HEK293 (cell line): ENCODE measurements at regions not wholly inside any gene's neighbourhood (a gene's known extent, or its start where the extent isn't known, plus 50 kb on each side); places are given as distances from the start of the nearest gene placed in this dataset.

ENCODE experiments used
- CTCF ChIA-PET: fragments of 350-600 bp; formaldehyde crosslinking; extraction: SDS; loops from one replicate; lab custom pipeline; 2021; ENCODE audit warnings: antibody characterized with exemption; lab: Yijun Ruan, JAX
- POLR2A ChIA-PET: fragments of 300-600 bp; formaldehyde crosslinking; extraction: SDS; loops from one replicate; lab custom pipeline; 2020; ENCODE audit warnings: antibody characterized with exemption, inconsistent platforms; lab: Yijun Ruan, JAX
- H3K27ac ChIP-seq: fragments of 200-500 bp; sonication (Bioruptor generic); 2 replicates; pipeline ENCODE4 v1.5.1; 2014; ENCODE audit warnings: low read depth, low read length, control low read depth, inconsistent platforms; ENCODE audit errors: extremely low read depth
- H3K36me3 ChIP-seq, 2 experiments: fragments of 200-500 bp in 1 of 2; sonication (Bioruptor generic) in 1 of 2; 1 replicate in 1 of 2; 2 replicates in 1 of 2; pipeline ENCODE4 v1.5.1; 2014 to 2017; ENCODE audit warnings: inconsistent platforms in 2 of 2, low read length in 2 of 2; ENCODE audit not compliant: control insufficient read depth in 2 of 2, insufficient read depth in 1 of 2
- H3K4me1 ChIP-seq: fragments of 200-500 bp; sonication (Bioruptor generic); 2 replicates; pipeline ENCODE4 v1.5.1; 2014; ENCODE audit warnings: mild to moderate bottlenecking, low read length, inconsistent platforms; ENCODE audit not compliant: control insufficient read depth, insufficient read depth
- H3K4me3 ChIP-seq: 2 replicates; pipeline ENCODE4 v1.5.1; 2011; ENCODE audit warnings: low read depth, mild to moderate bottlenecking, control low read depth, low read length, moderate library complexity
- H3K9me3 ChIP-seq: fragments of 200-500 bp; sonication (Bioruptor generic); 2 replicates; pipeline ENCODE4 v1.5.1; 2014; ENCODE audit warnings: low read depth, low read length, inconsistent platforms; ENCODE audit not compliant: control insufficient read depth, insufficient read depth
- KLF8 ChIP-seq: fragments of 450-650 bp; formaldehyde crosslinking; IDR thresholded peaks from 2 replicates; pipeline ENCODE4 v1.5.1; 2016; ENCODE audit warnings: missing biosample characterization, missing genetic modification characterization
- MEIS1 ChIP-seq: sonication (generic); formaldehyde crosslinking; IDR thresholded peaks from 2 replicates; pipeline ENCODE4 v1.8.1; 2022; ENCODE audit warnings: missing genetic modification reagents, mild to moderate bottlenecking, borderline replicate concordance
- SALL2 ChIP-seq: fragments of 450-650 bp; formaldehyde crosslinking; IDR thresholded peaks from 2 replicates; pipeline ENCODE4 v1.5.0; 2017; ENCODE audit warnings: missing biosample characterization, mild to moderate bottlenecking, missing genetic modification characterization, borderline replicate concordance
- ZBTB17 ChIP-seq: fragments of 450-650 bp; formaldehyde crosslinking; IDR thresholded peaks from 2 replicates; pipeline ENCODE4 v1.5.1; 2016; ENCODE audit warnings: missing biosample characterization, missing genetic modification characterization
- ZBTB20 ChIP-seq: fragments of 450-650 bp; formaldehyde crosslinking; IDR thresholded peaks from 2 replicates; pipeline ENCODE4 v1.5.1; 2016; ENCODE audit warnings: missing biosample characterization, missing genetic modification characterization
- ZEB2 ChIP-seq: fragments of 450-650 bp; formaldehyde crosslinking; IDR thresholded peaks from 2 replicates; pipeline ENCODE4 v1.5.1; 2016; ENCODE audit warnings: missing biosample characterization, missing genetic modification characterization
- ZNF211 ChIP-seq: fragments of 450-650 bp; formaldehyde crosslinking; IDR thresholded peaks from 2 replicates; pipeline ENCODE4 v1.5.1; 2016; ENCODE audit warnings: low read depth, missing biosample characterization, missing genetic modification characterization
- ZNF394 ChIP-seq: fragments of 450-650 bp; formaldehyde crosslinking; IDR thresholded peaks from 2 replicates; pipeline ENCODE4 v1.5.1; 2016; ENCODE audit warnings: missing biosample characterization, missing genetic modification characterization, mild to moderate bottlenecking, moderate library complexity, borderline replicate concordance
- ZNF426 ChIP-seq: fragments of 450-650 bp; formaldehyde crosslinking; IDR thresholded peaks from 2 replicates; pipeline ENCODE4 v1.5.1; 2017; ENCODE audit warnings: missing biosample characterization, missing genetic modification characterization, mild to moderate bottlenecking, inconsistent platforms, moderate library complexity
- ZNF548 ChIP-seq: fragments of 450-650 bp; formaldehyde crosslinking; IDR thresholded peaks from 2 replicates; pipeline ENCODE4 v1.5.1; 2016; ENCODE audit warnings: missing biosample characterization, missing genetic modification characterization
- ZNF654 ChIP-seq: fragments of 450-650 bp; formaldehyde crosslinking; IDR thresholded peaks from 2 replicates; pipeline ENCODE4 v1.5.1; 2016; ENCODE audit warnings: low read depth, missing biosample characterization, missing genetic modification characterization
- ZNF660 ChIP-seq: fragments of 450-650 bp; IDR thresholded peaks from 2 replicates; pipeline ENCODE4 v1.5.1; 2018; ENCODE audit warnings: missing biosample characterization, mild to moderate bottlenecking, missing genetic modification characterization
- ZNF777 ChIP-seq: fragments of 450-650 bp; formaldehyde crosslinking; IDR thresholded peaks from 2 replicates; pipeline ENCODE4 v1.5.1; 2017; ENCODE audit warnings: missing biosample characterization, missing genetic modification characterization, borderline replicate concordance
- ZSCAN30 ChIP-seq: fragments of 450-650 bp; IDR thresholded peaks from 2 replicates; pipeline ENCODE4 v1.5.1; 2018; ENCODE audit warnings: missing biosample characterization, mild to moderate bottlenecking, missing genetic modification characterization, moderate library complexity
- TF ChIP-seq, protein P1 (sequence below): fragments of 450-650 bp; formaldehyde crosslinking; IDR thresholded peaks from 2 replicates; pipeline ENCODE4 v1.5.1; 2016; ENCODE audit warnings: missing biosample characterization, missing genetic modification characterization, borderline replicate concordance
- TF ChIP-seq, protein P2 (sequence below): fragments of 450-650 bp; formaldehyde crosslinking; optimal IDR thresholded peaks from 2 replicates; pipeline ENCODE3; 2016; ENCODE audit warnings: missing biosample characterization, mild to moderate bottlenecking, missing genetic modification characterization
- TF ChIP-seq, protein P3 (sequence below): fragments of 450-650 bp; formaldehyde crosslinking; IDR thresholded peaks from 2 replicates; pipeline ENCODE4 v1.5.1; 2017; ENCODE audit warnings: missing biosample characterization, missing genetic modification characterization
- TF ChIP-seq, protein P4 (sequence below): fragments of 450-650 bp; formaldehyde crosslinking; IDR thresholded peaks from 2 replicates; pipeline ENCODE4 v1.5.1; 2016; ENCODE audit warnings: missing biosample characterization, missing genetic modification characterization, borderline replicate concordance
- TF ChIP-seq, protein P5 (sequence below): fragments of 450-650 bp; IDR thresholded peaks from 2 replicates; pipeline ENCODE4 v1.5.1; 2018; ENCODE audit warnings: missing biosample characterization, missing genetic modification characterization

DNA sequence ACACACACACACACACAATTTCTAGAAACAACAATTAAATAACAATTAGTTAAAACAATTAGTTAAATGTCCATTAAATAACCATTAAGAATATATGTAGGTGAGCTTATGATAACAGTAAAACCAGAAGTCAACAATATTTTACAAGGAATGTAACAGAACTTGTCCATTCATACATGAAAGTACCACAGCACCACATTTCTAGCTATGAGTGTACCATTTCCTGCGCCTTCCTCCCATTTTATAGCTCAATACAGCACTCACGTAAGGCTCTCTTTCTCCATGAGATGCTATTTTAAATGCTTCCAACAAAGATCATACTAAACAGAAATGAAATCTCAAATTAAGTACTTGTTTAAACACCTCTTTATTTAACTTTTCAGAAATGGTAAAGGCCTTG is 367.3 kb upstream of the ZWINT start:
- no peak for TF ChIP-seq ZNF394 (tag by site-specific recombination)
- TF ChIP-seq, protein P1, sequence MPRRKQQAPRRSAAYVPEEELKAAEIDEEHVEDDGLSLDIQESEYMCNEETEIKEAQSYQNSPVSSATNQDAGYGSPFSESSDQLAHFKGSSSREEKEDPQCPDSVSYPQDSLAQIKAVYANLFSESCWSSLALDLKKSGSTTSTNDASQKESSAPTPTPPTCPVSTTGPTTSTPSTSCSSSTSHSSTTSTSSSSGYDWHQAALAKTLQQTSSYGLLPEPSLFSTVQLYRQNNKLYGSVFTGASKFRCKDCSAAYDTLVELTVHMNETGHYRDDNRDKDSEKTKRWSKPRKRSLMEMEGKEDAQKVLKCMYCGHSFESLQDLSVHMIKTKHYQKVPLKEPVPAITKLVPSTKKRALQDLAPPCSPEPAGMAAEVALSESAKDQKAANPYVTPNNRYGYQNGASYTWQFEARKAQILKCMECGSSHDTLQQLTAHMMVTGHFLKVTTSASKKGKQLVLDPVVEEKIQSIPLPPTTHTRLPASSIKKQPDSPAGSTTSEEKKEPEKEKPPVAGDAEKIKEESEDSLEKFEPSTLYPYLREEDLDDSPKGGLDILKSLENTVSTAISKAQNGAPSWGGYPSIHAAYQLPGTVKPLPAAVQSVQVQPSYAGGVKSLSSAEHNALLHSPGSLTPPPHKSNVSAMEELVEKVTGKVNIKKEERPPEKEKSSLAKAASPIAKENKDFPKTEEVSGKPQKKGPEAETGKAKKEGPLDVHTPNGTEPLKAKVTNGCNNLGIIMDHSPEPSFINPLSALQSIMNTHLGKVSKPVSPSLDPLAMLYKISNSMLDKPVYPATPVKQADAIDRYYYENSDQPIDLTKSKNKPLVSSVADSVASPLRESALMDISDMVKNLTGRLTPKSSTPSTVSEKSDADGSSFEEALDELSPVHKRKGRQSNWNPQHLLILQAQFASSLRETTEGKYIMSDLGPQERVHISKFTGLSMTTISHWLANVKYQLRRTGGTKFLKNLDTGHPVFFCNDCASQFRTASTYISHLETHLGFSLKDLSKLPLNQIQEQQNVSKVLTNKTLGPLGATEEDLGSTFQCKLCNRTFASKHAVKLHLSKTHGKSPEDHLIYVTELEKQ (tag by site-specific recombination), result no peak
- TF ChIP-seq, protein P2, sequence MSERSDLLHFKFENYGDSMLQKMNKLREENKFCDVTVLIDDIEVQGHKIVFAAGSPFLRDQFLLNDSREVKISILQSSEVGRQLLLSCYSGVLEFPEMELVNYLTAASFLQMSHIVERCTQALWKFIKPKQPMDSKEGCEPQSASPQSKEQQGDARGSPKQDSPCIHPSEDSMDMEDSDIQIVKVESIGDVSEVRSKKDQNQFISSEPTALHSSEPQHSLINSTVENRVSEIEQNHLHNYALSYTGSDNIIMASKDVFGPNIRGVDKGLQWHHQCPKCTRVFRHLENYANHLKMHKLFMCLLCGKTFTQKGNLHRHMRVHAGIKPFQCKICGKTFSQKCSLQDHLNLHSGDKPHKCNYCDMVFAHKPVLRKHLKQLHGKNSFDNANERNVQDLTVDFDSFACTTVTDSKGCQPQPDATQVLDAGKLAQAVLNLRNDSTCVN (tag by site-specific recombination), result no peak
- no peak overlapping the region for H3K4me3 ChIP-seq
- no peaks in the 10 kb centered on the region for H3K36me3 ChIP-seq
- no peak overlapping the region for H3K27ac ChIP-seq
- ChIA-PET CTCF (no interaction called here), POLR2A (no interaction called here)
- H3K4me1 ChIP-seq, result no peaks in the 10 kb centered on the region
- H3K9me3 ChIP-seq, result no peaks in the 10 kb centered on the region

DNA sequence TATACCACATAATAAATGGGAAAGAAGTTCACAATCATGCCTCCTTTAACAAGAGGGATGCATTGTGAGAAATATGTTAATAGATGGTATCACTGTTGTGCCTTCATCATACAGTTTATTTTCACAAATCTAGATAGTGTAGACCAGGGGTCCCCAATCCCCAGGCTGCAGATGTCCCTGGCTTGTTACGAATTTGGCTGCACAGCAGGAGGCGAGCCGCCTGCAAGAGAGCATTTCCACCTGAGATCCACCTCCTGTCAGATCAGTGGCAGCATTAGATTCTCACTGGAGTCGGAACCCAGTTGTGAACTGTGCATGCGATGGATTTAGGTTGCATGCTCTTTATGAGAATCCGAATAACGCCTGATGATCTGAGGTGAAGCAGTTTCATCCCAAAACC is 361.9 kb upstream of the ZWINT start:
- POLR2A ChIA-PET, result no interaction called here
- TF ChIP-seq, protein P3, sequence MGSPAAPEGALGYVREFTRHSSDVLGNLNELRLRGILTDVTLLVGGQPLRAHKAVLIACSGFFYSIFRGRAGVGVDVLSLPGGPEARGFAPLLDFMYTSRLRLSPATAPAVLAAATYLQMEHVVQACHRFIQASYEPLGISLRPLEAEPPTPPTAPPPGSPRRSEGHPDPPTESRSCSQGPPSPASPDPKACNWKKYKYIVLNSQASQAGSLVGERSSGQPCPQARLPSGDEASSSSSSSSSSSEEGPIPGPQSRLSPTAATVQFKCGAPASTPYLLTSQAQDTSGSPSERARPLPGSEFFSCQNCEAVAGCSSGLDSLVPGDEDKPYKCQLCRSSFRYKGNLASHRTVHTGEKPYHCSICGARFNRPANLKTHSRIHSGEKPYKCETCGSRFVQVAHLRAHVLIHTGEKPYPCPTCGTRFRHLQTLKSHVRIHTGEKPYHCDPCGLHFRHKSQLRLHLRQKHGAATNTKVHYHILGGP, result no peak
- no peak for TF ChIP-seq ZNF548 (tag by site-specific recombination)
- TF ChIP-seq ZNF654, result no peak
- TF ChIP-seq KLF8 (tag by site-specific recombination), result no peak
- TF ChIP-seq ZNF426, result no peak
- TF ChIP-seq ZBTB17 (tag by site-specific recombination), result no peak
- TF ChIP-seq MEIS1 (CRISPR knock-in tag), result no peak
- no peak for TF ChIP-seq ZSCAN30 (tag by site-specific recombination)
- no peak for TF ChIP-seq ZBTB20 (tag by site-specific recombination)
- no peak for TF ChIP-seq ZNF660
- TF ChIP-seq SALL2 (tag by site-specific recombination), result no peak
- no peak for TF ChIP-seq ZNF777 (tag by site-specific recombination)
- H3K36me3 ChIP-seq, result no peaks in the 10 kb centered on the region
- H3K9me3 ChIP-seq, result no peaks in the 10 kb centered on the region
- no peak overlapping the region for H3K4me3 ChIP-seq
- CTCF ChIA-PET, result no interaction called here
- no peaks in the 10 kb centered on the region for H3K4me1 ChIP-seq
- no peak overlapping the region for H3K27ac ChIP-seq

DNA sequence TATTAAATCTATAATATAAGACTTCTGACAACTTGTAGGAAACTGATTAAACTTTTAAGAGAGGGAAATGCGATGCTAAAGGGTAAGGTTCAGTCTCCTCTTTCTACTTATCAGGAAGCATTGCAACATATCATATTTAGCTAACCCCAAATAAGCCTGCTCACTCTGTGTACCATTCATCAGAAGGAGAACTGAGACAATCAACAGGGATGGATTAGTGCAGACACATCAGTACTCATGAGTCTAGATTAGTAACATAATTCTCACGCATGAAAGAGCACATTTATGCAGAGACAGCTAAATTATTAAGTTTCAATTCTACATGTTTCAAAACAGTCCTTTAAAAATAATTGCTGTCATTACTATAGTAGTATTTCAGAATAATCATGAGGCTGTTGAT is 354.2 kb upstream of the ZWINT start:
- Histone ChIP-seq H3K36me3 (no peaks in the 10 kb centered on the region), H3K27ac (no peak overlapping the region), H3K4me1 (no peaks in the 10 kb centered on the region), H3K9me3 (no peaks in the 10 kb centered on the region), H3K4me3 (no peak overlapping the region)
- ChIA-PET CTCF (no interaction called here), POLR2A (no interaction called here)
- TF ChIP-seq ZNF211 (no peak), ZEB2 (no peak)
- TF ChIP-seq, protein P4, sequence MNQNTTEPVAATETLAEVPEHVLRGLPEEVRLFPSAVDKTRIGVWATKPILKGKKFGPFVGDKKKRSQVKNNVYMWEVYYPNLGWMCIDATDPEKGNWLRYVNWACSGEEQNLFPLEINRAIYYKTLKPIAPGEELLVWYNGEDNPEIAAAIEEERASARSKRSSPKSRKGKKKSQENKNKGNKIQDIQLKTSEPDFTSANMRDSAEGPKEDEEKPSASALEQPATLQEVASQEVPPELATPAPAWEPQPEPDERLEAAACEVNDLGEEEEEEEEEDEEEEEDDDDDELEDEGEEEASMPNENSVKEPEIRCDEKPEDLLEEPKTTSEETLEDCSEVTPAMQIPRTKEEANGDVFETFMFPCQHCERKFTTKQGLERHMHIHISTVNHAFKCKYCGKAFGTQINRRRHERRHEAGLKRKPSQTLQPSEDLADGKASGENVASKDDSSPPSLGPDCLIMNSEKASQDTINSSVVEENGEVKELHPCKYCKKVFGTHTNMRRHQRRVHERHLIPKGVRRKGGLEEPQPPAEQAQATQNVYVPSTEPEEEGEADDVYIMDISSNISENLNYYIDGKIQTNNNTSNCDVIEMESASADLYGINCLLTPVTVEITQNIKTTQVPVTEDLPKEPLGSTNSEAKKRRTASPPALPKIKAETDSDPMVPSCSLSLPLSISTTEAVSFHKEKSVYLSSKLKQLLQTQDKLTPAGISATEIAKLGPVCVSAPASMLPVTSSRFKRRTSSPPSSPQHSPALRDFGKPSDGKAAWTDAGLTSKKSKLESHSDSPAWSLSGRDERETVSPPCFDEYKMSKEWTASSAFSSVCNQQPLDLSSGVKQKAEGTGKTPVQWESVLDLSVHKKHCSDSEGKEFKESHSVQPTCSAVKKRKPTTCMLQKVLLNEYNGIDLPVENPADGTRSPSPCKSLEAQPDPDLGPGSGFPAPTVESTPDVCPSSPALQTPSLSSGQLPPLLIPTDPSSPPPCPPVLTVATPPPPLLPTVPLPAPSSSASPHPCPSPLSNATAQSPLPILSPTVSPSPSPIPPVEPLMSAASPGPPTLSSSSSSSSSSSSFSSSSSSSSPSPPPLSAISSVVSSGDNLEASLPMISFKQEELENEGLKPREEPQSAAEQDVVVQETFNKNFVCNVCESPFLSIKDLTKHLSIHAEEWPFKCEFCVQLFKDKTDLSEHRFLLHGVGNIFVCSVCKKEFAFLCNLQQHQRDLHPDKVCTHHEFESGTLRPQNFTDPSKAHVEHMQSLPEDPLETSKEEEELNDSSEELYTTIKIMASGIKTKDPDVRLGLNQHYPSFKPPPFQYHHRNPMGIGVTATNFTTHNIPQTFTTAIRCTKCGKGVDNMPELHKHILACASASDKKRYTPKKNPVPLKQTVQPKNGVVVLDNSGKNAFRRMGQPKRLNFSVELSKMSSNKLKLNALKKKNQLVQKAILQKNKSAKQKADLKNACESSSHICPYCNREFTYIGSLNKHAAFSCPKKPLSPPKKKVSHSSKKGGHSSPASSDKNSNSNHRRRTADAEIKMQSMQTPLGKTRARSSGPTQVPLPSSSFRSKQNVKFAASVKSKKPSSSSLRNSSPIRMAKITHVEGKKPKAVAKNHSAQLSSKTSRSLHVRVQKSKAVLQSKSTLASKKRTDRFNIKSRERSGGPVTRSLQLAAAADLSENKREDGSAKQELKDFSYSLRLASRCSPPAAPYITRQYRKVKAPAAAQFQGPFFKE (tag by site-specific recombination), result no peak
- TF ChIP-seq, protein P5, sequence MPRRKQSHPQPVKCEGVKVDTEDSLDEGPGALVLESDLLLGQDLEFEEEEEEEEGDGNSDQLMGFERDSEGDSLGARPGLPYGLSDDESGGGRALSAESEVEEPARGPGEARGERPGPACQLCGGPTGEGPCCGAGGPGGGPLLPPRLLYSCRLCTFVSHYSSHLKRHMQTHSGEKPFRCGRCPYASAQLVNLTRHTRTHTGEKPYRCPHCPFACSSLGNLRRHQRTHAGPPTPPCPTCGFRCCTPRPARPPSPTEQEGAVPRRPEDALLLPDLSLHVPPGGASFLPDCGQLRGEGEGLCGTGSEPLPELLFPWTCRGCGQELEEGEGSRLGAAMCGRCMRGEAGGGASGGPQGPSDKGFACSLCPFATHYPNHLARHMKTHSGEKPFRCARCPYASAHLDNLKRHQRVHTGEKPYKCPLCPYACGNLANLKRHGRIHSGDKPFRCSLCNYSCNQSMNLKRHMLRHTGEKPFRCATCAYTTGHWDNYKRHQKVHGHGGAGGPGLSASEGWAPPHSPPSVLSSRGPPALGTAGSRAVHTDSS, result no peak
